Activated naive CD4-positive, alpha-beta T cell treated with anti-CD3 and anti-CD28 coated beads, Interleukin-2, amount 50 U/mL, for 16 hours (primary cell): ENCODE measurements at regions not wholly inside any gene's neighbourhood (a gene's known extent, or its start where the extent isn't known, plus 50 kb on each side); places are given as distances from the start of the nearest gene placed in this dataset.

ENCODE experiments used
- DNase-seq: peaks from one replicate; pipeline ENCODE4 v3.0.0-alpha.2; 2020

GRCh38 chr19:32230441-32230840 is 115.0 kb upstream of the ZNF507 start:
- DNase-seq = no peak

DNA sequence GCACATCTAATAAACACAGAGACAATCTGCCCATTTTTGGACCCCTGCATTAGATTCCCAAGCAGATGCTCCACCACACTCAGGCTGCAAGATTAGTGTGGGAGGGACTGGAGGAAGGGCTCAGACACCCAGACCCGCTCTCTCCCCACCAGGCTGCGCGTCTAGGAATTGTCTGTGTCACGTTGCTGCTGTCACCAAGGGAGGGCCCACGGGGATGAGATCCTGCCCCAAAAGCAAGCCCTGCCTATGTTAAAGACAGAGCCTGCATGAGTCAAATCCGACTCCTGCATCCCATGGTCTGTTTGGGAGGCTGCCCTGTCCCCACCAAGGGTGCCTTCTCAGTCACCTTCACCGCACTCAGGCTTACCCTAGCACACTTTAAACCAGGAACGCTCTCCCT is 114.4 kb upstream of the ZNF507 start:
- no peak for DNase-seq

DNA sequence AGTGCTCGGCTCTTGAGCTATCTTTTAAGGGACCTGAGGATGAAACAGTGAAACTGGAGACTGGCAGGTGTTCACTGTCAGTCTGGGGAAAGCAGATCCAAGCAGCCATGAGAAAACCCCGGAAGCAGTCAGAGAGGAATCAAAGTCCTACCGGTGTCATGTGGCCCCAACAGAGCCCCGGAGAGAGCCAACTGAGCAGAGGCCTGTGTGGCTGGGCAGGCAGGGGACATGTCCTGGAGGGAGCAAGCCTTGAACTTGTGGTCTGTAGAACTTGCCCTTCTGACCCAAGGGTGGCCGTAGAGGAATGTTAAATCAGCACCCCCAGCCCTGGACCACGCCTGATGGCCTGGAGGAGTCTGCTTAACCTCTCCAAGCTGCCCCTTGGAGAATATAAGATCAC is 113.7 kb upstream of the ZNF507 start:
- no peak for DNase-seq

DNA sequence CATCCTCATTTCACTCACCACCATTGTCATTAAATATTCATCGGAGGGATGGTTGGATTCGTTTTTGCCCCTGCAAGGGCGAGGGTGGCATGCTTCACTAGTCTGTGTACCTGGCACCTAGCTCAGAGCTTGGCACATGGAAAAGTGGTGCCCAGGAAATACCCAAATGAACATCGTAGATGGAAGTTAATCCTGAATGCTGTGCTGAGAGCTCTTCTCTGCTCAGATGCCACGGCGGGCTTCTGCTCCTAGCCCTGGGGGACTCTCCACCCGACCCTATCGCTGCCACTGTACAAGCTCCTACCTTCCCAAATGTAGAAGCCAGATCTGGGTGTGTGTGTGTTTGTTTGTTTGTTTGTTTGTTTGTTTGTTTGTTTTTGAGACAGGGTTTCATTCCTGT is 113.0 kb upstream of the ZNF507 start:
- DNase-seq = no peak

DNA sequence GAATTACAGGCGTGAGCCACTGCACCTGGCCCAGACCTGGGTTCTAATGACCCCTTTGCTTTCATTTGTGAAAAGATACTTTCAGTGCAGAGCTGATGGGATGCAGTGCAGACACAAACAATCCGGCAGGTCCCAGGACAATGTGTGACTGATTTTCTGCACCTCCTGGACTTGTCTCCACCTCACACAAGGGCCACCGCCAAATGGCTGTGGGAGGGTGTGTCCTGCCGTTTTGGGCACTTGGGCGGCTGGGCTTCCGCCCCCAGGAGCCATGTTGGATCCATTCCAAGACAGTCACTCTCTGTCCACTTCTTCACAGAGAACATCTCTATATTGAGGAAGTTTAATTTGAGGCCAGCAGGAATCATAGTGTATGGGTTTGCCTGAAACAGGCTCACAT is 112.3 kb upstream of the ZNF507 start:
- no peak for DNase-seq

DNA sequence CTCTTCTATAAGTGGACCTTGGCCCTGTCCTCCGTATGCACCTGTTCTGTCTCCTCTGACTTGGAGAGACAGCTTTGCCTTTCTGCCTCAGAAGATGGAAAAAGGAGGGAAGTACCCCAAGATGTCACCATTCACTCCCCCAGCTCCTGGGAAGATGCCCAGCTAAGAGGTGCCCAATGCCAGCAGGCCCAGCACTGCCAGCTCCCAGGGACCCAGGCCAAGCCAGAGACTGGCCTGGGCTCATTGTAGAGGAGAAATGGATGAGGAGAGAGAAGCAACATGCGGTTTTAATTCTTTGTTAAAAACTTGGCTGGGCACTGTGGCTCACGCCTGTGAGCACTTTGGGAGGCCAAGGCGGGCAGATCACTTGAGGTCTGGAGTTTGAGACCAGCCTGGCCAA is 111.5 kb upstream of the ZNF507 start:
- no peak for DNase-seq

DNA sequence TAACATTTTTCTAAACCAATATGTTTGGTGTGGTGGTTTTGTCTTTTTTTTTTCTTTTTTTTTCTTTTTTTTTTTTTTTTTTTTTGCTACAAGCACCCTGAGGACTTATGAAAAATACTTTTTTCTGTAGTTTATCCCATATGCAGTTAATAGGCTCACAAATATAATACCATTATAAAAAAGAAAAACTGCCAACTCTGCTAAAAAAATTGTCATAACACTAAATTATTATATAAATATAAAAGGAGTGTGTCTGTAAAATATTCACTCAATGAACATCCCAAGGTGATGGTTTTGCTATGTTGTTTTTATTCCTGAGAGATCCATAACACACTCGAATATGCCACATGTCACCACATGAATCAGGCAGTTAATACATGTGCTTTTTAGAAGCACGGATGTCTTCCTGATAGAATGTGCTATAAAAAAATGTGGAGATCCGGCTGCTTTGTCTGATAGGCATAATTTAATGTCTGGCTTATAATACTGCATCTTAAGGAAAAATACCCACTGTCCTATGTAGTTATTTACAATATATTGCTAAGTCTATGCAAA is 110.7 kb upstream of the ZNF507 start:
- no peak for DNase-seq

GRCh38 chr19:32238076-32238475 is 107.3 kb upstream of the ZNF507 start:
- DNase-seq = no peak

DNA sequence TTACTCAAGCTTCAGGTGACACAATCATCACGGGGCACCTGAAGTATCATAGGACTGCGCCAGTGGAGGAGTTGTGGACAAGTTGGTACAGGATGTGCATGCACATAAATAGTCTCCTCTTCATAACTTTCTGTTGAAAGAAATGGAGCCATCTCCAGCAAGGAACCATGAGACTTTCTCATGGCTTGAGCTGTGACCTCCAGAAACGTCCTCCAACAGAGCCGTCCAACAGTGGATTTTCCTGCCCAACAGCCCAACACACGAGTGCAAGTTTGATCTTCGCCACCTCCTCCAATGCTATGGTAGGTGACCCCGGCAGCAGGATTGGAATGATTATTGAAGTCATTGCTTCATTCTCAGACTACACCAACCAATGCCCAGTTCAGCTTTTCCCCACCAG is 105.1 kb upstream of the ZNF507 start:
- no peak for DNase-seq

DNA sequence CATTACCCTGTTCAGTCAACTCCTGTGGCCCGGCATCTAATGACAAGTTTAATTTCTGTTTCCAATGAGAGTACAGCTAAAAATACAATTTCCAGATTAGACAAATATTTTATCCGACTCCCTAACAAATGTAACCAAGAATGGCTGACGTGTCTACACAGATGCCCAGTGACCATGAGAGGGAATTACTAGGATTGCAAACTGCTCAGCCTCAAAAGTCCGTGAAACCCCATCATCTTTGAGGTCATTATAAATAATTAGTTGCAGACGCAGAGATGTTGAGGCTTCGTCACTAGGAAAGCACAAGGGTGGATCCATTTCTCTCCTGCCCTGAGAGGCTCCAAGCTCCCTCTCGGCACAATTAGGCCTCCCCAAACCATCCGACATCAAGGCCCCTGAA is 104.1 kb upstream of the ZNF507 start:
- no peak for DNase-seq

DNA sequence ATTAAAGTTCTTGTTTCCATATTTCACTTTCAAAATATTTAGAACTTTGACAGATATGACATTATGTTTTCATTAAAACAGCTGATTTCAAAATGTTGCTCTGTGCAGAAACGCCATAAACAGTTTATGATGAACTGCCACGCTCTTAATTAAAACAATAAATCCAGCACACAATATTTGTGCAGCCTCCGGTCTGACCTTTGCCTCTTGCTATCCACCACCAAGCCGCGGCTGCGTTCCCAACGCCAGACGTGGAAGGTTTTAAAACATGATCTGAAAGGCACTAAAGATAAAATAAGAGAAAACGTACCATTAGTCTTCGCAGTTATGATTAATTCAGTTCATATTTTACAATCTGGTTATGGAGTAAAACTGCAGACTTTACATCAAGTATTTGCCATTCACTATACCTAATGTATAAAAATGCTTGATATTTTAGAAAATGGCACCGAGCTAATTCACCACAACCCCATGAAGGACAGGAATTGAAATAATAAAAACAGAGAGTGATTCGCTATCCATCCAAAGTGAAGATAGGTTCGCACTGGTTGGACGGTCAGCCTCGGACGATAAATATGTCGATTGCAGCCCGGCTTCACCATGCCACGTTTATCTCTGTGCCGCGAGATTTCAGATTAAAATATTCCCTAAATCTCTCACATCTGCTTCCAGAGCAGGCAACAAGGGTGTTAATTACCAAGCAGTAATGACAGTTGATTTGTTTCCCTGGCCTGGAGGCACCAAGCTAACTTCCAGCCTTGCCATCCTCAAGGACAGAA is 103.3 kb upstream of the ZNF507 start:
- no peak for DNase-seq

DNA sequence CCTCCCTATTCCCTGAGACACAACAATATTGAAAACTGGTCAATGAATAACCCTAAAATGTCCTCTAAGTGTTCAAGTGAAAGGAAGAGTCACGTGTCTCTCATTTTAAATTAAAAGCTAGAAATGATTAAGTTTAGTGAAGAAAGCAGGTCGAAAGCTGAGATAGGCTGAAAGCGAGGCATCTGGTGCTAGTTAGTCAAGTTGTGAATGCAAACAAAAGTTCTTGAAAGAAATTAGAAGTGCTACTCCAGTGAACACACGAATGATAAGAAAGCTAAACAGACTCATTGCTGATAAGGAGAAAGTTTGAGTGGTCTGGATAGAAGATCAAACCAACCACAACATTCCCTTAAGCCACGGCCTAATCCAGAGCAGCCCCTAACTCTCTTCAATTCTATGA is 99.4 kb upstream of the ZNF507 start:
- DNase-seq = no peak

DNA sequence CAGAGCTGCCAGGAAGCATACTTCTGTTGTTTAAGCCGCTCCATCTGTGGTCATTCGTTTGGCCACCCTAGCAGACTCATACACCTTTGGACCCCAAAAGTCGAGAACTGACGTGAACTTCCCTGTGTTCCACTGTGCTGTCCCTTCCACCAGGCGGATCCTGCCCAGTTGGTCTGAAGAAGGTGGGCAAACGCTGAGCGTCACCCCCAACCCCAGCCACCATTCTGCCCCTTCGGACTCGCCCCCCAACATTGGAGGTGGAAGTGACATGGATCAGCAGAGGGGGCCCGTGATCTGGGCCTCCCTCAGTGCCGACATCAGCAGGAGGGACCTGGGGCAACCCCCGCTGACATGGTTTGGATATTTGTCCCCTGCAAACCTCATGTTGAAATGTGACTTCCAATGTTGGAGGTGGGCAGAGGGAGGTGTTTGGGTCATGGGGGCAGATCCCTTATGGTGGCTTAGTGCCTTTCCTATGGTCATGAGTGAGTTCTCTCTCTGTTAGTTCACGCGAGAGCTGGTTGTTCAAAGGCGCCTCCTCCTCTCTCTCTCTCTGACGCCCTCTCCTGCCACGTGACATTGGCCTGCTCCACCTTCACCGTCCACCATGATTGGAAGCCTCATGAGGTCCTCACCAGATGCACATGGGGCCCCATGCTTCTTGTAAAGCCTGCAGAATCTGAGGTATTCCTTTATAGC is 93.6 kb upstream of the ZNF507 start:
- no peak for DNase-seq

DNA sequence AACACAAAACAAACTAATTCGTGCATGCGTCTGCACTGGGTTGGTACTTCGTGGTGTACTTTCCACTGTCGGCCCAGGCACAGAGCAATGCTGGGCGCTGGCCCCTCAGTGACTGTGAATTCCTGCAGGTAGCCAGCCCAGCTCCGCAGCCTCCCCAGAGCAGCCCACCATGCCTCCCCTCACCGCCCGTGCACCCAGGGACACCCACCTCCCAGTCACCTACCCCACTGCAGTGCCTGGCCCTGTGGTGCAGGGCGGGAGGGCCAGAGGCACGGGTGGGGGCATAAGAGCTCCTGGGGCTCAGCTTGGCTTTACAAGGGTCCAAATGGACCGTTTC is 93.1 kb upstream of the ZNF507 start:
- DNase-seq = no peak

- no peak for DNase-seq
These were observed 91.5 kb upstream of the ZNF507 start for GRCh38 chr19:32253683-32254508.

DNA sequence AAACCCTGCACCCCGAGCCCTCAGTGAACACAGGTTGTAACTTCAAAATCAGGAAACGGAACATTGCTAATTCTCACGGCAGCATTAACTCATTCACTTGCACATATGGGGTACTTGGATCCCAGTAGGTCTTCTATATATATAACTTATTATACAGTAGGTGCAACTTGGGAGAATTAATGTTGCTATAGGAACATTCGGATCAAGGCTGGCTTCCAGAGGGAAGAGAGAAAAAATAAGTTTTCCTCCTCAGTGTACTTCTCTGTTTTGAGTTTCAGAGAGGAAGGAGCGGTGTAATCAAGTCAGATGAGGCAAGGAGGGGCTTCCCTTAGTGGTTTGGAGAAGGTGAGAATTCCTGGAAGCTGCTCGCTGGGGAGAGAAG is 90.9 kb upstream of the ZNF507 start:
- no peak for DNase-seq

DNA sequence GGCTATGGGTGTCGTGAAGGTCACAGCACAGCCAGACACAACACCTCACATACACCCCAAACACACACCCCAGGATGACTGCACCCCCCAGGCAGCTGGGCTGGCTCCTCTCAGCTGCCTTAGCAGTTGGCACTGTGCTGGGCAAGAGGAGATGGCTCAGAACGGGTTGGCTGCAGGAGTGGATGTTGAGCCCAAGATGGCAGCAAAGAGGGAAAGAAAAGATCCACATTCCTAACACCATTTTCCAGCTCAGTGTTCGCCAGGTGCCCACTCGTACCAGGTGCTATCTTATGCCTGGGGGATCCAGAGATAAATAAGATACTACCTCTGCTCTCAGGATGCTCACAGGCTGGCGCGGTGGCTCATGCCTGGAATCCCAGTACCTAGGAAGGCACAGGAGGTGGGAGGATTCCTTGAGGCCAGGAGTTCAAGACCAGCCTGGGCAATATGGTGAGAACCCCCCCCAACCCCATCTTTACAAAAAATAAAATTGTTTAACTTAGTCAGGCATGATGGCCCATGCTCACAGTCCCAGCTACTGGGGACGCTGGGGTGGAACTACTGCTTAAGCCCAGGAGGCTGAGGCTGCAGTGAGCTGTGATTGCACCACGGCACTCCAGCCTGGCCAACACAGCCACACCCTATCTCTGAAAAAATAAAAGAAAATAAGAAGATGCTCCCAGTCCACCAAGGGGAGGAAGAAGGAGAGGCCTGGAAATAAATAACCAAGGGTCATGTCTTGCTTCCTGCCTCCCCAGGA is 89.7 kb upstream of the ZNF507 start:
- no peak for DNase-seq

DNA sequence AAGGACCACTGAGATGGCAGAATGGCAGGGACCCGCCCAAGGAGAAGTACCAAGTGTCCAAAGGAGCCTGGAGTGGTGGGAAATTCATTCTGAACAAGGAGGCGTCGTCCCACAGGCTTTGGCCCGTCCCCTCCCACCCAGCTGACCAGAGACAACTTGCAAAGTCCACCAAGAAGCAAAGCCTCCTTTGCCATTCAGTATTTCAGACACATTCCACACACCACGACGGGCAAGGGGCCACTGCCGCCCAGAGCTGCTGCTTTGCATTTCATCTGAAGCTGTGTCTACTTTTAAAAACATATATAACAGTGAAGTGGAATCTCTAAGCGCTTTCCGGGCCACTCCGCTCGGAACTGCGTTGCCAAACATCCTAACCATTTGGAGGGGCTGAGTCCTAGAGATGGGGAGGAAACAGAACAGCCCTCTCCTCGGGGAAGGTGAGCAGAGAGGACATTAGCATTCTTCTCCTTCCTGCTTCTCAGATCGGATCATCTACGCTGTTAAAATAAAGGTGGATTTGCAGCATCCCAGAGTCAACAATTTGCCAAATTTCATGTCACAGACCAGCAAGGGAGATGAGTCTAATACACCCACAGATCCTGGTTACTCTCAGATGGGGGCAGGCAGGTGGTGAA is 89.0 kb upstream of the ZNF507 start:
- DNase-seq = no peak

DNA sequence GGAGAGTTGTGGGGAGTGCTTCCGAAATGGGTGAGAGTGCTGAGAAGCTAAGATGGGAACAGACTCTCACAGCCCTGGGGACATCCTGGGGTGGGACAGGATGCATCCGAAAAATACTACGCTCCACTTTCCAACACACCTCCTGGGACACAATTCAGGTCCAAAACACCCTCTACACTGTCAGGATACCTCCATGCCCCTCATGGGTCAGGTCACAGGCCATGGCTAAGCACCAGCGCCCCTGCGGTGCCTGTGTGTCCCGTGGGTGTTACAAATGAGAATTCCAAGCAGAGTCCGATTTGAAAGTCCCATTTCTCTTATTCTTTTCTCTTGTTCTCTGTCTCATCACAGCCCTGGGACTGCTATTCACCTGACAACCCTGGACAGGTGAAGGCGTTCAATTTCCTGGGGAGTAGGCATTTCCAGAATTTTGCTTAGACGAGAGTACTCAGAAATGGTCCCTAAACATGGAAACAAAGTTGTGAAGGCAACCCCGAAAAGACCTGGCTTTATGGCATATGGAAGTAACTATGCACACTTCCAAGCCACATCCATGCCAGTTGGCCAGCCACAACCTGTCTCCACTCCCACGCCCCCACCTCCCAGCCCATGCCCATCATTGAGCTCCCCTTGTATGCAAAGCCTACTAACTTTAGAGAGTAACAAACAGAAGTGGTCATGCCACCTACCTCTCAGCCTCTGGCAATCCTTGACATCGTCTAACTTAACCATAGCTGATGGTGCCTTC is 87.9 kb upstream of the ZNF507 start:
- DNase-seq = no peak

DNA sequence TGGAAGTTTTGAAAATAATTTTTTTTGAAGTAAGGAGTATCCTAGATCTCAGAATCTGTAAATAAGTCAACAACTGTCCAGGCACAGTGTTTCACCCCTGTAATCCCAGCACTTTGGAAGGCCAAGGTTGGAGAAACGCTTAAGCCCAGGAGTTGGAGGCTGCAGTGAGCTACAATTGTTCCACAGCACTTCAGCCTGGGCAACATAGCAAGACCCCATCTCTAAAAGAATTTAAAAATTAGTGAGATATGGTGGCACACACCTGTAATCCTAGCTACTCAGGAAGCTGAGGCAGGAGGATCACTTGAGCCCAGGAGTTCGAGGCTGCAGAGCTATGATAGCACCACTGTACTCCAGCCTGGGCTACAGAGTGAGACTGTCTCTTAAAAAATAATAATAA is 87.2 kb upstream of the ZNF507 start:
- no peak for DNase-seq

DNA sequence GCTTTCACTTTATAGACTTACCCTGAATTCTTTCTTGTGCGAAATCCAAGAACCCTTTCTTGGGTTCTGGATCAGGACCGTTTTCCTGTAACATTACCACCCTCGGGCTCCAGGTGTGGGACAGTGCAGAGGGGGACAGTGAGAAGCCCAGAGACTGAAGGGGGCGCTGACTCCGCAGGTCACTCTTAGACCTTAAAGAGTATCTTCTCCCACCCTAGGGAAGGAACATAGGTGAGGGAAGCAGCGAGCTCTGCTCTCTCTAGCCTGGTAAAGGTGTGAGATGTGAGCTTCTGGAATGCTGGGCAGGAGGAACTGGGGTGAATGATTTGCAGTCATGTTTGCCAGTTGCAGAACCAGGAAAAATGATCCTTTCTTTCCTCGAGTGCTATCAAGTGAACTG is 80.8 kb upstream of the ZNF507 start:
- DNase-seq = no peak

DNA sequence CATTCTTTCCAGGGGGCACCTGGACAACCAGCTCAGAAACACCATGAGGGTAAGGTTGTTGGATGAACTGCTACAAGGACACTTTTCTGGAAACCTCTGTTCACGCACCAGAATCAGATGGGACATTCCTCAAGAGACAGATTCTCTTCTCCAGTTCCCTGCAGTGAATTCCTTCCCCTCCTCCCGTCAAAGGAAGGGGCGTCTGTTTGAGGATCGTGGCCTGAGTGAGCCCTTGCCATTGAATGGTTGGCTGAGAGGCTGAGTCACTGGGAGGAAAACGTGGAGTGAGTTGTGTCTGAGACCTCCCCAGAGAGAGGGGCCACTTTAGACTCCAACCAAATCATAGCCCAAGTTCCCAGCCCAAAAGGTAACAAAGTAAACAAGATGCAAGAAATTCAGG is 79.4 kb upstream of the ZNF507 start:
- DNase-seq = no peak
